Chondrocyte (in vitro differentiated cells): ENCODE measurements at regions not wholly inside any gene's neighbourhood (a gene's known extent, or its start where the extent isn't known, plus 50 kb on each side); places are given as distances from the start of the nearest gene placed in this dataset.

Experiments used
- DNase-seq: peaks from one replicate; pipeline ENCODE4 v3.0.0; 2021; ENCODE audit warnings: mixed read lengths, low spot score
- H3K27ac Mint-ChIP-seq: one replicate; pipeline ENCODE4 v1.8.0; 2021; ENCODE audit warnings: mild to moderate bottlenecking, moderate library complexity, mixed read lengths; ENCODE audit not compliant: unreplicated experiment
- H3K27me3 Mint-ChIP-seq: 2 replicates; pipeline ENCODE4 v1.8.0; 2021; ENCODE audit warnings: low read depth, mixed read lengths
- H3K36me3 Mint-ChIP-seq: 2 replicates; pipeline ENCODE4 v1.8.0; 2021; ENCODE audit warnings: low read depth, mixed read lengths
- H3K4me1 Mint-ChIP-seq: 2 replicates; pipeline ENCODE4 v1.8.0; 2021; ENCODE audit warnings: low read depth, mild to moderate bottlenecking, mixed read lengths
- H3K4me3 Mint-ChIP-seq: one replicate; pipeline ENCODE4 v1.8.0; 2021; ENCODE audit warnings: mild to moderate bottlenecking, moderate library complexity, mixed read lengths; ENCODE audit not compliant: unreplicated experiment
- H3K9me3 Mint-ChIP-seq: 2 replicates; pipeline ENCODE4 v1.8.0; 2021; ENCODE audit warnings: low read depth, mixed read lengths
- CTCF ChIP-seq: fragments of 200-600 bp; sonication (generic); IDR thresholded peaks from 2 replicates; pipeline ENCODE4 v1.5.0; 2021; ENCODE audit warnings: antibody characterized with exemption, mild to moderate bottlenecking, moderate library complexity

GRCh38 chr10:131679926-131680325, 220.9 kb upstream of the PPP2R2D start:
- no peak overlapping the region for H3K27ac Mint-ChIP-seq
- no peak overlapping the region for H3K4me3 Mint-ChIP-seq
- no peaks in the 10 kb centered on the region for H3K36me3 Mint-ChIP-seq
- H3K4me1 Mint-ChIP-seq, result no peaks in the 10 kb centered on the region
- H3K27me3 Mint-ChIP-seq, result no peaks in the 10 kb centered on the region
- H3K9me3 Mint-ChIP-seq, result peaks cover 18% of the 10 kb centered on the region
- no peak for TF ChIP-seq CTCF
- peak; percentile 53 for DNase-seq

GRCh38 chr10:131681122-131681521, 219.7 kb upstream of the PPP2R2D start:
- Mint-ChIP-seq H3K27ac (no peak overlapping the region), H3K9me3 (peaks cover 13% of the 10 kb centered on the region), H3K4me3 (no peak overlapping the region), H3K4me1 (no peaks in the 10 kb centered on the region), H3K27me3 (no peaks in the 10 kb centered on the region), H3K36me3 (no peaks in the 10 kb centered on the region)
- TF ChIP-seq CTCF, result no peak
- DNase-seq, result peak; percentile 55

- DNase-seq, result peak; percentile 58
- Mint-ChIP-seq H3K36me3 (no peaks in the 10 kb centered on the region), H3K27ac (no peak overlapping the region), H3K9me3 (peaks cover 13% of the 10 kb centered on the region), H3K4me1 (no peaks in the 10 kb centered on the region), H3K4me3 (no peak overlapping the region), H3K27me3 (peaks cover 1% of the 10 kb centered on the region)
- no peak for TF ChIP-seq CTCF
Measured at GRCh38 chr10:131681656-131682055, 219.2 kb upstream of the PPP2R2D start.

- Mint-ChIP-seq H3K36me3 (no peaks in the 10 kb centered on the region), H3K4me1 (no peaks in the 10 kb centered on the region), H3K27me3 (peaks cover 1% of the 10 kb centered on the region), H3K27ac (no peak overlapping the region), H3K9me3 (peaks cover 13% of the 10 kb centered on the region), H3K4me3 (no peak overlapping the region)
- DNase-seq, result peak; percentile 48
- no peak for TF ChIP-seq CTCF
Measured at GRCh38 chr10:131682271-131682962, 218.4 kb upstream of the PPP2R2D start.

DNA sequence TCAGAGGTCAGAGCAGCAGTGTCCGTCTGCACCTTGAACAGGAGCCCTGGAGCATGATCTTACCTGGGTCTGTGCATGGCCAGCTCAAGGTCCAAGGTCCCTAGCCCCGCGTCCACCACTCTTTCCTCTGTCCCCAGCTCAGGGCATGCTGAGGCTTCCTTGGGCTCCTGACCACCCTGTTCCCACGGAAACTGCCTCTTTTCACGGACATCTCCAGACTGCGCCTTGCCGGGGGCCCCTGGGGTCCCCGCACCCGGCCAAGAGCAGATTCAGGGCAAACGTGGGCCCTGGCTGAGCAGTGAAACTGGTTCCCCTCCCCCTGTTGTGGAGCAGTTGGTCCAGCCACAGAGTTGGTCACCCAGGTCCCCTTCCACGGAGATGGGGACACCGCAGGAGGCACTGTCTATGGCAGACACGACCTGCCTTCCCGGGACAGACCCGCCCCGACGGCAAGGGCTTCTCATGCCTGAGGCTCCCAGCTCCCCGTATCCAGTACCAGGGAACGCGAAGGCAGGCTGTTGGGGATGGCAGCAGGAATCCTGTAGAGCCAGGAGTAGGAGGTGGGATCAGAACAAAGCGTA, 217.4 kb upstream of the PPP2R2D start:
- DNase-seq, result peak; percentile 72
- Mint-ChIP-seq H3K36me3 (no peaks in the 10 kb centered on the region), H3K9me3 (peaks cover 13% of the 10 kb centered on the region), H3K27ac (no peak overlapping the region), H3K4me3 (no peak overlapping the region), H3K27me3 (peaks cover 1% of the 10 kb centered on the region), H3K4me1 (no peaks in the 10 kb centered on the region)
- TF ChIP-seq CTCF, result no peak
